ENCODE measurements at regions not wholly inside any gene's neighbourhood (a gene's known extent, or its start where the extent isn't known, plus 50 kb on each side); places are given as distances from the start of the nearest gene placed in this dataset.

DNA sequence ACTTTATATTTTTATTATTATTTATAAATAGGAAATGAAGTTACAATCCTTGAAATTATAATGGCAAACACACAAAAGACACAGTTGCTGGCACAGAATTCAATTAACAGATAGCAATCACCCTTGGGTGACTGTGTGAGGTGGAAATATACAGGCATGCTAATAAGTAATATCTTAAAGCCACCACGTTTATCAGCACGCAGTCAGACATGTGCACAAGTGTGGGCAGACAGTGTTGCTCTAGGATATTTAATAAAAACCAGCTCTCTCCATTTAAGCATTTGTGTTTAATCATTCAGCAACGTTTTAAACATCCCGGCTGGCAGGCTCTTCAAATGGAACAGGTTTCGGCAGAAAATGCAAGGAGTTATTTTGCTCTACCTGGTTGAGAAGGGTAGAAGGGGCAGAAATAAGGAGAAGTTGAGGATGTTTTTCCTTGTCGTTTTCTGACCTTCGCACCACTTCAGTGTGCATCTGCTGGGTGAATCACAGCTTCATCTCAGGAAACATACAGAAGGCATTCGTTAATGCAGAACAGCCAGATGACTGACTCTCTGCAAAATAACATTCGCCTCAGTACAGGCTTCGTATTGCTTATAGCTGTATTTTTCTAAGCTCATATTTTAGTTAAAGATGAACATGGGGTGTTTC is 585.1 kb downstream of the QKI start:
- no peak overlapping the region for H3K27ac Mint-ChIP-seq
- H3K9me3 Mint-ChIP-seq = no peaks in the 10 kb centered on the region
- no peak overlapping the region for H3K4me3 ChIP-seq (ENCODE audit: low read length)
- H3K4me1 ChIP-seq (ENCODE audit: insufficient read depth, low read length) = no peaks in the 10 kb centered on the region
- ChIA-PET CTCF (no interaction called here), POLR2A (no interaction called here)
- no peak overlapping the region for H3K27ac ChIP-seq (ENCODE audit: low read depth in 1 of 2, low read length in 2 of 2)
- H3K4me3 Mint-ChIP-seq = no peak overlapping the region
- ATAC-seq (ENCODE audit: poor library complexity) (no peak), DNase-seq (no peak)
- no peaks in the 10 kb centered on the region for H3K27me3 ChIP-seq (ENCODE audit: control insufficient read depth in 1 of 2, insufficient read depth in 2 of 2, low read length in 2 of 2)
- no peaks in the 10 kb centered on the region for H3K36me3 ChIP-seq (ENCODE audit: insufficient read depth, low read length)
- no peaks in the 10 kb centered on the region for H3K4me1 Mint-ChIP-seq (ENCODE audit: low read depth)
- no peaks in the 10 kb centered on the region for H3K9me3 ChIP-seq (ENCODE audit: control insufficient read depth in 1 of 2, insufficient read depth in 1 of 2, low read length in 2 of 2)
- TF ChIP-seq, protein P1, sequence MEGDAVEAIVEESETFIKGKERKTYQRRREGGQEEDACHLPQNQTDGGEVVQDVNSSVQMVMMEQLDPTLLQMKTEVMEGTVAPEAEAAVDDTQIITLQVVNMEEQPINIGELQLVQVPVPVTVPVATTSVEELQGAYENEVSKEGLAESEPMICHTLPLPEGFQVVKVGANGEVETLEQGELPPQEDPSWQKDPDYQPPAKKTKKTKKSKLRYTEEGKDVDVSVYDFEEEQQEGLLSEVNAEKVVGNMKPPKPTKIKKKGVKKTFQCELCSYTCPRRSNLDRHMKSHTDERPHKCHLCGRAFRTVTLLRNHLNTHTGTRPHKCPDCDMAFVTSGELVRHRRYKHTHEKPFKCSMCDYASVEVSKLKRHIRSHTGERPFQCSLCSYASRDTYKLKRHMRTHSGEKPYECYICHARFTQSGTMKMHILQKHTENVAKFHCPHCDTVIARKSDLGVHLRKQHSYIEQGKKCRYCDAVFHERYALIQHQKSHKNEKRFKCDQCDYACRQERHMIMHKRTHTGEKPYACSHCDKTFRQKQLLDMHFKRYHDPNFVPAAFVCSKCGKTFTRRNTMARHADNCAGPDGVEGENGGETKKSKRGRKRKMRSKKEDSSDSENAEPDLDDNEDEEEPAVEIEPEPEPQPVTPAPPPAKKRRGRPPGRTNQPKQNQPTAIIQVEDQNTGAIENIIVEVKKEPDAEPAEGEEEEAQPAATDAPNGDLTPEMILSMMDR (IDR thresholded peaks at IDR 0.05) = no peak
- peaks cover 7% of the 10 kb centered on the region for H3K27me3 Mint-ChIP-seq
- intact Hi-C loops (cut with DNase I, micrococcal nuclease) = no loop called here
- no peaks in the 10 kb centered on the region for H3K36me3 Mint-ChIP-seq (ENCODE audit: low read depth)

DNA sequence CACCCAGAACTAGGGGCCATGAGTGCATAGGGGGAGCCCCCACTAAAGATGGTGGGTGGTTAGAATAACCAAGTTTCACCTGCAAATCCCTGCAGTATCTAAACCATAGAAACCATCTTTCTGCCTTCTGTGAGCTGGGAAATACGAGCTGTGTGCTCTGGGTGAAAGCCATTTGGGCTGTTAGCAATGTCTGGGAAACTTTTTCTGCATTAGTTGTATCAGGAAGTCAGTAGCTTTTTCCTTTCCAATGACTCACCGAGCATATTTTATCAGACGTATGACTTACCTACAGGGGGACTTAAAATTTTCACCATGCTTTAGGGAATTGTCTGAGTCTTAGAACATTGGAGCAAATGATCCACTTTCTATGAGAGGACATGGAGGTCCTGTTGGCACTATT is 584.0 kb downstream of the QKI start:
- TF ChIP-seq, protein P1 (IDR thresholded peaks at IDR 0.05) = no peak
- Histone ChIP-seq H3K27me3 (ENCODE audit: control insufficient read depth in 1 of 2, insufficient read depth in 2 of 2, low read length in 2 of 2) (no peaks in the 10 kb centered on the region), H3K4me3 (ENCODE audit: low read length) (no peak overlapping the region), H3K9me3 (ENCODE audit: control insufficient read depth in 1 of 2, insufficient read depth in 1 of 2, low read length in 2 of 2) (no peaks in the 10 kb centered on the region), H3K27ac (ENCODE audit: low read depth in 1 of 2, low read length in 2 of 2) (no peak overlapping the region), H3K36me3 (ENCODE audit: insufficient read depth, low read length) (no peaks in the 10 kb centered on the region), H3K4me1 (ENCODE audit: insufficient read depth, low read length) (no peaks in the 10 kb centered on the region)
- POLR2A ChIA-PET = no interaction called here
- H3K36me3 Mint-ChIP-seq (ENCODE audit: low read depth) = no peaks in the 10 kb centered on the region
- no peaks in the 10 kb centered on the region for H3K9me3 Mint-ChIP-seq
- H3K27ac Mint-ChIP-seq = no peak overlapping the region
- H3K27me3 Mint-ChIP-seq = peaks cover 7% of the 10 kb centered on the region
- intact Hi-C loops (cut with DNase I, micrococcal nuclease) = no loop called here
- no peaks in the 10 kb centered on the region for H3K4me1 Mint-ChIP-seq (ENCODE audit: low read depth)
- DNase-seq (no peak), ATAC-seq (ENCODE audit: poor library complexity) (no peak)
- CTCF ChIA-PET = no interaction called here
- no peak overlapping the region for H3K4me3 Mint-ChIP-seq

DNA sequence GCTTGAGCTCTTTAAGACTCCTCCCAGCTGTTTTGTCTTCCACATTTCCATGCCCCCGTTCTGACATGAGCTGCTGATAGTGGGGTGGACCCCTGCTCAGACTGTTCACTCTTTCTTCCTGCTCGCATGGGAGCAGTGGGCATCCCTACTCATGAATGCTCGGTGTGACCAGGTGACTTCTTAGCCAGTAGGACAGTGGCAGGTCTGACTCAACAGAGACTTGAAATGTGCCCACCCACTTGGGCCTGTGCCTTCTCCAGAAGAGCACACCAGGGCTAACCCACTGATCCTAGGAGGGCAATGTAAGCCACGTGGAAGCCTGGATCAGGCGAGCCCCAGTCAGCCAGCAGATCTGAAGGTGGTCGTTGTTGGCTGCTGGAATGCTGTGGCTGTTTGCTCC is 582.0 kb downstream of the QKI start:
- TF ChIP-seq, protein P1 (IDR thresholded peaks at IDR 0.05) = no peak

More for the DNA sequence above, 582.0 kb downstream of the QKI start:
- H3K4me3 Mint-ChIP-seq = no peak overlapping the region
- Histone ChIP-seq H3K4me3 (ENCODE audit: low read length) (no peak overlapping the region), H3K4me1 (ENCODE audit: insufficient read depth, low read length) (no peaks in the 10 kb centered on the region), H3K27ac (ENCODE audit: low read depth in 1 of 2, low read length in 2 of 2) (no peak overlapping the region), H3K9me3 (ENCODE audit: control insufficient read depth in 1 of 2, insufficient read depth in 1 of 2, low read length in 2 of 2) (no peaks in the 10 kb centered on the region), H3K36me3 (ENCODE audit: insufficient read depth, low read length) (no peaks in the 10 kb centered on the region), H3K27me3 (ENCODE audit: control insufficient read depth in 1 of 2, insufficient read depth in 2 of 2, low read length in 2 of 2) (no peaks in the 10 kb centered on the region)
- peaks cover 7% of the 10 kb centered on the region for H3K27me3 Mint-ChIP-seq
- CTCF ChIA-PET = interaction anchor here (0.6 kb wide), 1 partner anchor 28 kb away, joined by 3 read pairs; no protein-coding TSS in a partner anchor
- intact Hi-C loops (cut with DNase I, micrococcal nuclease) = no loop called here
- POLR2A ChIA-PET = no interaction called here
- no peaks in the 10 kb centered on the region for H3K9me3 Mint-ChIP-seq
- H3K36me3 Mint-ChIP-seq (ENCODE audit: low read depth) = no peaks in the 10 kb centered on the region
- H3K27ac Mint-ChIP-seq = no peak overlapping the region
- ATAC-seq (ENCODE audit: poor library complexity) (no peak), DNase-seq (no peak)
- no peaks in the 10 kb centered on the region for H3K4me1 Mint-ChIP-seq (ENCODE audit: low read depth)

Measured in CD4-positive, alpha-beta T cell (primary cell).